HG02973 (cell line): ENCODE measurements at regions not wholly inside any gene's neighbourhood (a gene's known extent, or its start where the extent isn't known, plus 50 kb on each side); places are given as distances from the start of the nearest gene placed in this dataset.

Experiments
- ATAC-seq: cut with Tn5 transposase; IDR thresholded peaks from one replicate; pipeline ENCODE4 v1.9.1; 2021; ENCODE audit warnings: moderate library complexity; ENCODE audit not compliant: unreplicated experiment

GRCh38 chr4:128573781-128574508 is 235.6 kb upstream of the JADE1 start:
- ATAC-seq, result no peak

GRCh38 chr4:128572778-128573241 is 236.7 kb upstream of the JADE1 start:
- no peak for ATAC-seq

- ATAC-seq, result no peak
Measured at GRCh38 chr4:128571747-128572146, 237.8 kb upstream of the JADE1 start.

- no peak for ATAC-seq
Measured at GRCh38 chr4:128570387-128570975, 239.0 kb upstream of the JADE1 start.

DNA sequence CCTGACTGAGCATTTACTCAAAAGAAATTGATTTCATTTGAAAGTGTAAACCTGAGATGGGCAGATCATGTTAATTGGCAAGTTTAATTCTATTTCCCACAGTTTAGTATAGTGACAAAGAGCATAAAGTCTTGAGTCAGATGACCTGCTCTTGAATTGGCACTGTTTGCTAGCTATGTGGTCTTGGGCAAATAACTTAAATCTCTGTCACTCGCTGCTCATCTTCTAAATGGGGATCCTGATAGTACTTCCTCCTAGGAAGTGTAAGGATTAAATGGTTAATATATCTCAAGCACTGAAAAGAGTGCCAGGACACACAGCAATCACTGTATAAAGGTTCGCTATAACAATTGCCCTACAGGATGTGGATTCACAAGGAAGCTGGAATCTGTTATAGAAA is 242.8 kb upstream of the JADE1 start:
- ATAC-seq, result no peak

GRCh38 chr4:128565565-128566186 is 243.8 kb upstream of the JADE1 start:
- ATAC-seq, result no peak

DNA sequence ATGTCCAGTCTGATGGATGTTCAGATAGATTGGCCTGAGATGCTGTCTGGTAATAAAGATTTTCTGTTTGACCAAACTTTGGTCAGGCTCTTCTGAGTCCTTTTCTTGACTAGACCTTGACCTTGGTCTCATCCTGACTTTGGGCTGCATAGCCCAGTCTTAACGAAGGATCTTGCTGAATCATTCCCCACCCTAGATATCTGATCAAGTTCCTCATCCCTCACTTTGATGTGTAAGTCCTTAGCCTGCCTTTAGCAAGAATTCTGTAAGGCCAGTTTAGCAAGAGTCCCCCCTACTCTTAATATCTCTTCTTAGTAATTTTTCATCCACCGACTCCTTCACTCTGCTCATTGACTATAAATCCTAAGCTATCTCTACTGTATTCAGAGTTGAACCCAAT is 244.4 kb upstream of the JADE1 start:
- no peak for ATAC-seq

- ATAC-seq, result no peak
Measured at GRCh38 chr4:128564081-128564630, 245.3 kb upstream of the JADE1 start.

DNA sequence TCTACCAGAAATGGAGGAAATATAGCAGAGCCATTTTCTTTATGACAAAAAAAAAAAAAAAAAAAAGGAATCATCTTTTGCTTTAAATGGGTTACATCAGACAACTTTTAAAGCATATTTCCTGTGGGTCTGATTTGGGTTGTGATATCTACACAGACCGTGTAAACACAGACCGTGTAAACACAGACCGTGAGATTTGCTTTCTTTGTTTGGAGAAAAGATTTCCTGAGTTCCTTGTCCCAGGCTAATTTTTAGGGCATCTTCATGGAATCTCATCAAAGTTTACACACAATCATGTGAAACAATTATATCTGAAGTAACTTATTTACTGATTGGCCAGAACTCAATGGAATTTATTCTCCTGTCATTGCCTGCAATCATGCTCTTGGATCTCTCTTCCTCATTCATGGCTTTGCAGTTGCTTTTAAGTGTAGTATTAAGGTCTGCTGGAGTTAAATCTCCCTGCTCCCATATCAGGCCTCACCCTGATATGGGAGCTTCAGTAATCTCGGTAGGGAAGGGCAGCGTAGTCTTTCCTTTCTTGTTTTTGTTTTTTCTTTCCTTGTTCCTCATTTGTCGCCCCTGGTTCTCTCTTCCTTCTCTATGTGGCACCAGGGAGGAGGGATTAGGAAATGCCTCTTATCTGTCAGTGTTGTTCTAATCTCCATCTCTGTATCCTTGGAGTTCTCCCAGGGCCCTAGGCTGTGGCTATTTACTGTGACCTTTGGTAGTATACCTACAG is 248.6 kb upstream of the JADE1 start:
- ATAC-seq, result no peak

DNA sequence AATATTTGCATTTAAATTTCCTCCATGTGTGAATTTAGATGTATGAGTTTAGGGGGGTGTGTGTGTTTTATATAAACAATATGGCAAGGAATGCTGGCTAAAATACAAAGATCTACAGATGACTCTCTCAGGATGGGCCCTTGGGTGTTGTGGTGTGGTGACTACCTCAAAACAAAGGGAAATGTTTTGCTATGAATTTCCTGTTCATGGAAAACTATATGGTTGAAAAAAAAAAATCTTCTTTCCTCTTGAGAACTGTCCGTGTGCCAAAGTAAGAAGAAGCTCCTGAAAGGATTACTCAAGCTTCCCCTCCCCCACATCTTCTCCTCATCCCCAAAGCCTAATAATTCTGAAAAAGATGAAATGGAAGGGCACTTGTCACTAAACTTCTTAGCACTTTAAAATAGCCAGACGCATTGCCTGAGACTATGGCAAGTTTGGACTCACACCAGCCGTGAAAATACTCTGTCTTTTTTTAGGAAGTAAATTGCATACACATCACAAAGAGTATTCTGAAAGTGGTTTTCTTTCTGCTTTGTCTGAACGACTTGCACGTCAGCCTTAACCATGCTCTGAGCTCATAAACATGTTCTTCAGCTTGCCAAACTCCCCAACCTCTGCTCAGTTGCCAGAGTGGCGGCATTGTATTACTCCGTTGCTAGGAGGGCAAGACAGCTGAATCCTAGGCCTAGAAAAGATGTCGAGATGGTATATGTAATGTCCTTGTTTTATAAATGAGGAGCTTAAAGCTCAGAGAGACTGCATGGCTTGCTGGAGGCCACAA is 250.4 kb upstream of the JADE1 start:
- no peak for ATAC-seq

DNA sequence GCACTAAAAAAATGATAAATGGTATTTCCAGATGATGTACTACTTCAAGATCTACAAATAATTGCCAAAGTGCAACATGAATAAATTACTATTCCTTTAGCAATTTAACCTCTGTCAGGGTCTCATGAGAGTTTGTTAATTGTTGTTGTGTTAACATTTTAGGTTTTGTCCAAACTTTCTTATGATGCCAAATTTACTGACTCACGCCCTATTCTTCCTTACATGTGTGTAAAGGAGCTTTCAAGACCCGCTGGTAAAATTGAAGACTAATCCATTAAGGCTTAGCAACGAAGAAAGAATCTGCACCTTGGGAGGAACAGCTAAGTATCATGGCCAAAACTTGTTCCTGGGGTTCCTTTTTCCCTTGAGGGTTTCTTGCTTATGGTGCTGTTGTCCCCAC is 252.7 kb upstream of the JADE1 start:
- ATAC-seq, result no peak

GRCh38 chr4:128553686-128554515 is 255.6 kb upstream of the JADE1 start:
- ATAC-seq, result no peak

GRCh38 chr4:128552586-128552907 is 257.0 kb upstream of the JADE1 start:
- ATAC-seq, result no peak

GRCh38 chr4:128551280-128551679 is 258.2 kb upstream of the JADE1 start:
- no peak for ATAC-seq

- no peak for ATAC-seq
Measured at GRCh38 chr4:128550060-128550459, 259.4 kb upstream of the JADE1 start.

GRCh38 chr4:128549636-128550035 is 259.9 kb upstream of the JADE1 start:
- ATAC-seq, result no peak

GRCh38 chr4:128548381-128548780 is 260.8 kb upstream of the PGRMC2 start:
- no peak for ATAC-seq

DNA sequence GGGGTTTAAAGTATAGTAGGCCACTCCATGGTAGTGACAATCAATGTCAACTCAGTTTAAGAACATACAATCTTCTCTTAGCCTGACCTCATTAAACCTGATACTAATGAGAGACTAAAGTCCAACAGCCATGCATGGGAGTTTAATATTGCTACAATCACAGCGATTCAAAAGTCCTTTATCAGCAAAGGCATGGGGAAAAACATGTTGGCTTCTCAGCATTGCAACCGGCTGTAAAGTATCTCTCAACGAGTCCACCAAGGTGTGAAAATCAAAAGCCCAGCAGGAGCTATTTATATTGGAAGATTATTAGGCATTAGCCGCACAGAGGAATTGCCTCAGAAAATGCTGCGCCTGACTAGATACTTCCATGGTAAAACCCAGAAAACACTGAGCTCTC is 256.7 kb upstream of the PGRMC2 start:
- no peak for ATAC-seq

DNA sequence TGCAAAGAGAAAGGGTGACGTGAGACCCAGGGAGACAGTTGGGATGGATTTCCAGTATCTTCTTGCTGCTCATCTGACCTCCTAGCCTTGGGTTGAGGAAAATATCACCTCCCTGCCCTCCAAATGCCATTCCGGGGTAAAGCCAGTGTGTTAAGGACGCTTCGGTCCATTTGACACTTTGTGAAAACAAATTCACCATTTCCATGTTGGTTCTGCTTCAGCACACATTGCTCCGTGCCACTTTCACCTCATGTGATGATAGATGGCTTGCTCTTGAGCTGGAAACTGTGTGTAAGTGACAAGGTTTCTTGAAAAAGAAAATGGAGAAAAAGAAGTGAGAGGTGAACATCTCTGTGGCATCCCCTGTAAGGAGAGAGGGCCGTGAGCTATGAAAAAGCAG is 256.1 kb upstream of the PGRMC2 start:
- ATAC-seq, result no peak

- no peak for ATAC-seq
Measured at GRCh38 chr4:128542047-128542446, 254.4 kb upstream of the PGRMC2 start.
